NCI-H128 (cell line): ENCODE measurements at regions not wholly inside any gene's neighbourhood (a gene's known extent, or its start where the extent isn't known, plus 50 kb on each side); places are given as distances from the start of the nearest gene placed in this dataset.

Source experiments
- DNase-seq: peaks from one replicate; lab custom pipeline; 2025; ENCODE audit not compliant: unreplicated experiment; lab: John Stamatoyannopoulos, UW

DNA sequence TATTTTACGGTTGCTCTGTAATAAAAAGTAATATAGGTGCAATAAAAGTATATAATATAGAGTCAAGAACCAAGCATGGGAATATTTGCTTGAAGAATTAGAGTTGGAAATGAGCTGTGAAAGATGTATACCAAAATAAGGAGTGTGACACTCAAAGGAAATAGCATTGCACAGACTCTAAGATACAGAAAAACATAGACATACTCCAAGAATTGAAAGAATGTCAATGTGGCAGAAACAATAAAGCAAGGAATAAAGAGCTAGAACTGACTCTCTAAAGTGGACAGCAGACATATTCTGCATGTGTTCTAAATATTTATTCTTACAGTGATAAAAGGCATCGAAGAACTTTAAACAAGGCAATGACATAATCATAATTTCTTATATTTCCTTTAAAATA lies 561.1 kb upstream of the SETBP1 start:
- no peak for DNase-seq

DNA sequence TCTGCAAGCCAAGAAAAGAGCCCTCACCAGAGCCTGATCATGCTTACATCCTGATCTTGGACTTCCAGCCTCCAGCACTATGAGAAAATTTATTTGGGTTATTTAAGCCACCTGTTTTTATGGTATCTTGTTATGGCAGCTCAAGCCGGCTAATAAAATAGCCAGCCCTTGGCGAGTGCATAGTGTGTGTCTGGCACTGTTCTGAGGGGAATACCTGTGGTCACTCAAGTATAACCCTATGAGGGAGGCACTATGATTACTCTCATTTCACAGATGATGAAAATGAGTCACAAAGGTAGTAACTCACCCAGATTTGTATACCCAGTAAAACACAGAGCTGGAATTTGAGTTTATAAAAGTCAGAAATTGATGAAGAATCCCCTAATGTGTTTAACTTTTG lies 556.9 kb upstream of the SETBP1 start:
- DNase-seq = no peak

DNA sequence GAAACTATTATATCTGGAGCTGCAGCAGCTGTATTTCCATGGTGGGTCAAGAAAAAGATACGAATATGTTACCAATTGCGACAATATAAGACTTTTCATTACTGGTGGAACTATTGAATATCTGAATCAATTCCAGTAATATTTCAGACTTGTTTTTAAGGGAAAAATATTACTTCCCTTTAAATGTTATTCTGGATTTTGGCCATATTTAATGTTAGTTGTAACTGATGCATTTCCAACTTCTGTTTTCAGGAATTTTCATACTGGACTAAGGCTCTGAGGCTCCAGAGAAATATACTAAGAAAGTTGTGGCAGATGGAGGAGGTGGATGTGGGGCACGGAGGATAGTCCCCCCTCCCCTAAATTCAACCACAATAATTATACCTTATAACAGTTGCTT lies 555.2 kb upstream of the SETBP1 start:
- DNase-seq = no peak

DNA sequence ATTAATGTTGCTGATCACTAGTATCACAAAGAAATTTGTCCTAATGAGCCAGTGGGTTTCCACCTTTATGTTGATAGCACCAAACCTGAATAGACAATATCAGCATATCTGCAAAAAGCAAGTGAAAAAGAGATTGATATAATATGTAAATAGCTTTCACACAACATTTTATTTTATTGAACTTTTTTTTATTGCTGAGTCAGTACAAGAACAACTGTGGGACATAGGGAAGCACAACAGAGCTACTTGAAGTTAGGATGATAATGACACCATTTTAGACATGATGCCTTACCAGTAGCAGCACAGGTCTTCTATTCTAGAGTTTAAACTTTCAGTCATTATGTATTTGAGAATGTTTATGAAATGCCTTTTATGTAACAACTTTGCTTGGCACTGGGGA lies 554.1 kb upstream of the SETBP1 start:
- no peak for DNase-seq

DNA sequence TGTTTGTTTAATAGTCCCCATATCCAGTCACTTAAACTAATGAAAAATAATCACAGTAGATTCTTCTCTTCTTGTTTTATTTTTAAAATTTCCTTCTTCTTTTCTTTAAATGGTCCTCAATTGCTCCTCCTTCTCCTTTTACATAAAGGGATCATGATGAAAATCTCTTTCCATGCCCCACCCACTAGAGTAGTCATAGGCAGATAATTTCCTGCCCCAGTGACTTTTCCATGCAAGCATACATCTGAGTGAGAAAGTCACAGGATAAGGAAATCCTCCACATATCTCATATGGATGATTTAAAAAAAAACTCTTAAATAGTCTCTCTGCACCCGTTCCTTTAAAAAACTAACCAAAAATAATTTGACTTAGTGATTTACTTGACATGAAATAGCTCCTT lies 552.3 kb upstream of the SETBP1 start:
- DNase-seq = no peak

DNA sequence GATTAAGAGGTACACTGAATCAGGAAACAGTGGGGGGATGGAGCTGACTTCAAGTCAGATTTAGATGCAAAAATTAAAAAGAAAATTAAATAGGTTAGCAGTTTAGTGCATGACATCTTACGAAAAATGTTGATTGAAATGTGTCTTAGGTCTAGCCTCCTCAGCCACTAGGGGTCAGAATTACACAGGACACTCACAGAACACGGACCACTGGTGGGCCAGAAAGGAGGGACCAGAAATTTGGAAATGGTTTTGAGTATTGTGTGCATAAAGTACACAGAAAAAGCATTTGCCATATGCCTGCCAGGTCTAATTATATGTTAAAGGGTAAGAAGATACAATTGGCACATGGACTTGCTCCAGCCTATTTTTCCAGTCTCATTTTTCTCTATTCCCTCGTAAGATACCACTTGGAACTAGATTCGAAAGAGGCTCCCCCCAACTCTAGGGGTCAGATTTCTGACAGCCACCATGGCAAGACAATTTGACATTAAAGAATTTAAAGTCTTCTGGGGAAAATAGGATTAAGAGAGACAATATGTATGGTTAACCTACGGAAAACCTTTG lies 550.2 kb upstream of the SETBP1 start:
- peak; percentile 55 for DNase-seq

DNA sequence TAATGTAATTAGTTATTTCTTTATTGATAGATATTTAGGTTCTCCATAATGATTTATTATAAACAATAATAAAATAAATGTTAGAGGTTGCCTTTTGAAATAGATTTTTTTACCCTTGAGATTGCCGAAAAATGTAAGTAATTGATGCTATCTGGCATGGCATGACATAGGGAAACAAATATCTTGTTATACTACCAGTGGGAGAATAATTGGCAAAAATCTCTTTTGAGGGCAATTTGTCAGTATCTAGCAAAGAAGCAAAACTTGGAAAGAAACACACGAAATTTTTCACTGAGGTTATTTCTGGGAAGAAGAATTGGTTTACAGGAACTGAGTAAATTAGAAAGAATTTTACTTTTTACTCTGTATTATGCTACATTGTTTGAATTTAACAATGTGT lies 547.2 kb upstream of the SETBP1 start:
- no peak for DNase-seq

DNA sequence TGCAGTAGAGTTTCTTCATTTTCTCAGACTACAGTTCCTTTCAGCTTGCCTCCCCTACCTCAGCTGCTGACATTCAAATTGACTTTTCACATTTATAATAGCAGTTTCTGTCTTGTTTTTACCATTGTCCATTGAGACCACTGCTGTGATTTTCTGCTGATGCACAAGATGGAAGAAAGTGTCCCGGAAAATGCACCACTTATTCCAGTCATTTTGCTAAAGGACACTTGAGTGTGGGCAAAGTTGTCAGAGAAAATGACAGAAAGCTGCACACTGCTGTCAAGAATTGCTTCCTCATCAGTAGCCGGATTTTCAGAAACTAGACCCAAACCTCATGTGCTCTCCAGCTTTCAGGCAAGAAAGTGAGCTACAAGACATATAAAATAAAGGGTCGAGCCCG lies 546.2 kb upstream of the SETBP1 start:
- no peak for DNase-seq

DNA sequence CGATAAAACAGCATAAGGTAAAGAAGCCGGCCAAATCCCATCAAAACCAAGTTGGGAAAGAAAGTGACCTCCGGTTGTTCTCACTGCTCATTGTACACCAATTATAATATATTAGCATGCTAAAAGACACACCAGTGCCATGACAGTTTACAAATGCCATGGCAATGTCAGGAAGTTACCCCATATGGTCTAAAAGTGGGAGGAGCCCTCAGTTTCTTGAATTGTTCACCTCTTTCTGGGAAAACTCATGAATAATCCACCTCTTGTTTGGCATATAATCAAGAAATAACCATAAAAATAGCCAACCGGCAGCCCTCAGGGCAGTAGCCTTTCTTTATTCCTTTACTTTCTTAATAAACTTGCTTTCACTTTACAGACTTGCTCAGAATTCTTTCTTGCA lies 544.9 kb upstream of the SETBP1 start:
- no peak for DNase-seq

DNA sequence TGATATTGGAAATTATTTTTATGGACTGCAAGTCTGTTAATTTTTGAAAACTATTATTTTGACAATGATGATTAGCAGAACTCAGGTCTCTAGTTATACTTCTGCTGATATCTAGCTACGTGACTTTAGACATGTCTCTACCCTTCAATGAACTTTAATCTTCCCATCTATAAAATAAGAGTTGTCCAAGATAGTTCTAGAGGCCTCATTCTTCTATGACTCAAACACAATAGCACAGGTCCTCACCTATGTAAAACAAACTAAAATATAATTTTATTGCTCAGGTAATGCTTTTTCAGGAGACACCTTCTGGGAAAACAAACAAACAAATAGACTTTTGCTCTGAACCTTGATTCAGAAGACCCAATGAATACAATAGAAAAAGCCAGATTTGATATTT lies 544.4 kb upstream of the SETBP1 start:
- no peak for DNase-seq

DNA sequence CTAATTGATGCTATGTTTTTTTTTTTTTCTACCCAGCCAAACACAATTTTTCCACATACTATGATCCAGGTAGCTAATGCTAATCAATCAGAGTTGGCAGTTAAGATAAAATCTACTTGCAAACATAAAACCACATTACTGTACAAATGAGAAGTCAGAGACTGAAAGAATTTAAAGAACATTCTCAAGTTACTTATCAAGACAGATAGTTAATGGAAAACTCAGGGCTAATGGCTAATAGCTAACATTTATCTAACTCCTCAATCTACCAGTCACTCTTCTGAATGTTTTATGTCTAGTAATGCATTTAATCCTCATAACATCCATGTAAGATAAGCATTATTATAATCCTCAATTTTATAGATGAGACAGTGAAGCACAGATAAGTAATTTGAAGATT lies 537.6 kb upstream of the SETBP1 start:
- DNase-seq = no peak

DNA sequence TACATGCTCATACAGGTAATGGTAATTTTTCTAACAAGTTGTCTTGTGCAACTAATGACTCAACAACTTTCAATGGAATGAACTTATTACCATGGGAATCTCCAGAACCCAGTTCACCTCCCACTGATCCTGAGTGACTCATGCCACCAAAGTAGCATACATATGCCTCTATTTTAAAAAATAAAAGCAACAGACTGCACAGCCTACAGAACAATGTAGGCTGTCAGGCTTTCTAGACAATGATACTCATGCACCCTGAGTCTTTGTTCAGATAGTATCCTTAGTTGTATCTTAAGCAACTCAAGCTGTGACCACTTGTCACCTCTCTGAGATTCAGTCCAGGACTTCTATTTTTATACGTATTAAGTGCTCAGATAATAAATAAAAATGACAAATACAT lies 531.0 kb upstream of the SETBP1 start:
- no peak for DNase-seq

DNA sequence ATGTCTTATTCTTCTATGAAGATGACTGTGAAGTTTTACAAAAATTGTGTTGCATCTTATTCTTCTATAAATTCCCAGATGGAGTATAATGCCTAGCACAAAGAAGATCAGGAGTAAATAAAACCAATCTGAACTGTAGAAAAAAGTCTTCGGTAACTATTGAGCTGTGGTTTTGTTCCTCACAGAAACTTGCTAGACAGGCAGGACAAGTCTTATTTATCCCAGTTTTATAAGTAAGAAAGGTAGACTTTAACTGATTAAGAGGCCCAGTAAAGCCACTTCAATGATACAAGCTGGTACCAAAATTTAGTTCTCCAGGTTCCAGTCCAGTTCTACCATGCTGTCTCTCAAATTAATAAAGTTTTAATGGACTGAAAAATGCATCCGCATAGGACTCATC lies 526.7 kb upstream of the SETBP1 start:
- no peak for DNase-seq

DNA sequence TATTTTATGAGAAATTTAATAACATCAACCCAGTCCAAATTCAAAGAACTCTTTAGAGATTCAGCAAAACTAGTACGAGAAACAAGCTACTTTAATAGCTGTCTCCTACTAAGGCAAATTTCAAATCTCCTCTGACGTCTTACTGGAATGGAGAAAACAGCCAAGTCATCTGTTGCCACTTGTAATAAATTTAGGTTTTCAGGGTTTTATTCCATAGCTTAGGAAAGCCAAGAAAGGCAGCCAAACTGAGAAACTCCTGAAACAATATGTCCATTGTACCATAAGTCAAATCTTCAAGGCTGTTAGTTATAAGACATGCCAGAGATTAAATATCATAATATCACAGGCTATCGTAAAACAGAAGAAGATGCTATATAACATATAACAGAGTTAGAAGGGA lies 524.6 kb upstream of the SETBP1 start:
- no peak for DNase-seq

DNA sequence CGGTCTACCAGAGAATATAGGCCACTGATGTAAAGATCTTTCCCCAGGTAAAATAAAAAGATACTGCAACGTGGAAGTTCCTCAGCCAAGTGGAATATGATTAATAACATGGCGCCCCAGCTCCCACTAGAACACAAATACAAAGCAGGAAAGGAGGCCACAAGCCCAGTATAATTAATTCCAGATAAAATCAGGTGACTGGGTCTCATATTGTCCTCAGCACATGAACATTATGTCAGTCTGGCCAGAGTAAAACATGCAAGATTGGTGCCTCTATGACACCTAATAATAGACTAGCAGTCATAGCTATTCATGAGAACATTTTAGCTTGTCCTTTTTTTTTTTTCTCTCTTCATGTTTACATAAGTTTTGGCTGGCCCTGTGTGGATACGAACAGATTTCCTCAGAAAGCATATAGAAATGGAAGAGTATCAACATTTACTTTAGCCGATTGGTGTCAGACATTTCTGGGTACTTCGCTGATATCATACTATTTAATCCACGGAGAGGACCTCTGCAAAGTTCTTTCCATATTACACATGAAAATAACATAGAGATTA lies 523.8 kb upstream of the SETBP1 start:
- no peak for DNase-seq

DNA sequence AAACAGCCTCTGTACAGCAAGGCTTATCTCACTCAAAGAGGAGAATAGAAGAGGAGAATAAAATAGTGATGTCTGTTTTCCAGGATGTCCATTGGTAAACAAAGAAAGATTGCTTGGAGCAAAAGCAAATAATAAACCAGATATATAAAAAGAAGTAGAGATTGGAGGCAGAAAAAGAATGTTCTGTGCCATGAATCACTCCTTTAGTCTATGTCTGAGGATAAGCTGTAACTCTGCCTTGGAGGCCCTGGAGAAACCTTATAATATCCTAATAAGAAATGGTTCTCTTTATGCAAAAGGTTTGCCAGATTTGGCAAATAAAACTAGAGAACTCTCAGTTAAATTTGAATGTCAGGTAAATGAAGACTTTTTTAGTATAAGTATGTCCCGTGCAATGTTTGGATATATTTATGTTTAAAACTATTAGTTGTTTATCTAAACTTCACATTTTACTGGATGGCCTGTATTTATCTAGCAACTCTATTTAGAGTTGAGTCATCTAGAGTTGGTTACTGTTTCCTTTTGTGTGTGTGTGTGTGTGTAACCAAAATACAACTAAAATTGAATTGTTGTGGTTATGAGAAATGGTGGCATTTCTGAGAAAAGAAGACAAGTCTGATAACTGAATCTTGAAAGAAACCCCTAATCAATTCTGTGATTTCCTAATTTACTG lies 510.3 kb upstream of the SETBP1 start:
- DNase-seq = no peak

DNA sequence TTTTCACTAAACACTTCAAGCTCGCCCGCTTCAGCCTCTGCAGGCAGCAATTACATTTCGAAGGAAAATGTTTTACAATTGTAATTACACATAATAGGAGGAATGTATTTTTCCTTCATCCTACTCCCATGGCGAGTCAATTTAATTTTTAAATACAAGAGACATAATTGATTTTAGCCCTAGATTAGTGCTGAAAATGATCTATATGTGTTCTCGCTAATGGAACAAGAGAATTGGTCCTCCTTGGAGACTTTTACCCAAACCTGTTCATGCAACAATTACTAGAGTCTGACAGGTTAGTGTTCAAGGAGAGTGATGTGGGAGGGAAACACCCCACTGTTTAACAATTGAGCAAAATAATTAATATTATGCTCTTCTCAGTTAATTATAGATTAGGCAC lies 509.4 kb upstream of the SETBP1 start:
- no peak for DNase-seq

DNA sequence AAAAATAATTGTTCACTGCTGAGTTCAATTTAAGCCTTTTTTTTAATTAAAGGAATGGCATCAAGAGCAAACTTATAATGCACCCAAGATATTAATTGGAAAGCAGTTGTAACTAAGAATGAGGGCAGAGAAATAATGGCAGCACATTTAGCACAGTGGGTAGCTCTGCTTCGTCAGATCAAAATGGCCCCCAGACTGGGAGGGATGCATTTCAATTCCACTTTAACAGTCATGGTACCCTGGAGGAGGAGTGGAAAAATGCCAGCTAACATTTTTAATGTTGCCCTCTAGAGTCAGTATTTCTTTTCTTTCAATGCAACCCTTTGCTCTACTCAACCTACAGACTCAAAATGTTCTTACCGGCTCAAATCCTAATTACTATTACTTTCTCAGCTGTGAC lies 504.8 kb upstream of the SETBP1 start:
- no peak for DNase-seq

DNA sequence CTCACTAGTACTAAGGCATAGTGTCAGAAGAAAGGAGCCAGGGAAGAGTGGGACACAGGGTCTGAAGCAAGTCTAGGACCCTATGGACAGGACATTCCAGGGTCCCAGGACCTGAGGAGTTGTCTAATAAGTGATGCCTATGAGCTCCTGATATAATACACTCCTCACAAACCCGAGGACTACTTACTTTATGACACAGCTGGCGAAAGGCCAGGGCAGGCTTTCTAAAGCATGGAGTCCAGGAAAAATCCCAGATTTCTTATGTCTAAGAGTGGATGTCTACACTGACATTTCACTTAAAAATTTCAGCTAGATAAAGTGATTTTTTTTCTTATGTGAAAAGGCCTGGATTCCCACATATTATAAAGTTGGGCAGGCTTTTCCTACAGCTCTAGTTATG lies 502.2 kb upstream of the SETBP1 start:
- DNase-seq = no peak

DNA sequence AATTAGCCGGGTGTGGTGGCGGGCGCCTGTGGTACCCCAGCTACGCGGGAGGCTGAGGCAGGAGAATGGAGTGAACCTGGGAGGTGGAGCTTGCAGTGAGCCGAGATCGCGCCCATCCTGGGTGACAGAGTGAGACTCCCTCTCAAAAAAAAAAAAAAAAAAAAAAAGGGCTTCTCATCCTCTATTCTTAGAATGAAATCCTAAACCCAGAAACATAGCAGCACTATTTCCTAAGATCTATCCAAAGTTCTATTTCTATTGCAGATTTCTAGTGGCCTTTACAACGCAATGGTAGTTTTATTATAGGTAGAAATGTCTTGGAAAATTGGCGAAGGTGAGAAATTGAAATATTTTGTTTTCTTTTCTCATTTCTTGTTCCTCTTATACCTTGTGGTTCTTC lies 501.0 kb upstream of the SETBP1 start:
- DNase-seq = no peak

DNA sequence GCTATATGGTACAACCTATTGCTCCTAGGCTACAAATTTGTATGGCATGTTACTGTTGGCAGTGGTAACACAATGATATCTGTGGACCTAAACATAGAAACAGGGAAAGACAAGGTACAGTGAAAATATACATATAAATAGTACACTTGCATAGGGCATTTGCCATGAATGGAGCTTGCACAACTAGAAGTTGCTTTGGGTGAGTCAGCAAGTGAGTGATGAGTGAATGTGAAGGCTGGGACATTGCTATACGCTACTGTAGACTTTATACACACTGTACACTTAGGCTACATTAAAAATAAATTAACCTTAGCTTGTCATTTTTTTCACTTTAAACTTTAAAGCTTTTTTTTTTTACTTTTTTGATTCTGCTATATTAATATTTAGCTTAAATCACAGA lies 500.0 kb upstream of the SETBP1 start:
- DNase-seq = no peak

DNA sequence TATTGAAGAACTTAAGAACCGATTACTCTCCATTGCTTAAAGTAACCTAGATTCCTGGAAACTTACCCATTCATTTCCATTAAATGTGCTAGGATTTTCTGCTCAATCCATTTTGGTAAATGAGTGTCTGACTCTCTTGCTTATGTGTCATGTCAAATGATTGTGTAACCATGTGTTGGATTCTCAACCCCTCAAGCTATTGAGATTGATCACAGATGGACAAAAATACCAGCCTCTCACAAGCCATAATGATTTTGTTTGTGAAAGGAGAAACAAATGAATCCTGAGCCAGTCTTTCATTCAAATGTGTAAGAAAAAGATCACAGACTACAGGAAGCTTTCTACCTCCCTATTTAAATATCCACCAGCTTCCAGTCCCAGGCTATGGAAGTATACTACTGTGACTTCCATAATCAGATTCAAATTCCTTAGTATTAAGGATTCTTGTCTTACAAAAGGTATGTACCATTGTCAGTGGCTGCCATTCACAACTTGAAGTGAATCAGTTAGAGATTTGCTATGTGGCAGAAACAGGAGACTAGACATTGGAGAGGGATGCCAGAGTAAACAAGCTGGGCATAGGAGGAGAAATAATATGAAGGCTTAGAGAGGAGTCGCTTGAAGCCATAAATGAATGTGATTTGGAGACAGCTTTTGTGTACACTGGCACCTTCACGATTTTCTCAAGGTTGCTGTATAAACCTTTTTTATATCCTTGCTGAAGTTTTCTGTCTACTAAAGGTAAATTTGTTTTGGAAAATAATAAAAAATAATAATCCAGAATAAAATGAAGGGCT lies 498.5 kb upstream of the SETBP1 start:
- DNase-seq = no peak
